Panc1 (cell line): ENCODE measurements at regions not wholly inside any gene's neighbourhood (a gene's known extent, or its start where the extent isn't known, plus 50 kb on each side); places are given as distances from the start of the nearest gene placed in this dataset.

Experiments
- ATAC-seq: fragments of 200-7000 bp; cut with Tn5 transposase; 2 replicates; pipeline ENCODE4 v1.9.1; 2020; ENCODE audit warnings: mild to moderate bottlenecking, moderate library complexity
- BruUV-seq: library from RNA; stranded (reverse); fragments of 400-500 nt; replicated peaks from 2 replicates; lab custom pipeline; 2021; lab: Mats Ljungman, UMichigan
- CTCF ChIA-PET: fragments of 300-600 bp; sonication (Branson Sonifier 250); formaldehyde crosslinking; loops from one replicate; lab custom pipeline; 2022; ENCODE audit warnings: antibody characterized with exemption; lab: Charles Lee
- POLR2A ChIA-PET: fragments of 300-600 bp; sonication (Branson Sonifier 250); formaldehyde crosslinking; loops from one replicate; lab custom pipeline; 2022; ENCODE audit warnings: antibody characterized with exemption; lab: Charles Lee
- DNase-seq: peaks from one replicate; pipeline ENCODE4 v3.0.0-alpha.2; 2010; ENCODE audit warnings: low read depth, low spot score
- H3K27ac ChIP-seq: 2 replicates; pipeline ENCODE4 v1.5.1; 2011; ENCODE audit warnings: mild to moderate bottlenecking, low read length, inconsistent platforms
- H3K27me3 ChIP-seq: fragments of 200-500 bp; sonication (Bioruptor generic); 2 replicates; pipeline ENCODE4 v1.6.0; 2014; ENCODE audit warnings: low read length, inconsistent platforms; ENCODE audit not compliant: control insufficient read depth, insufficient read depth
- H3K36me3 ChIP-seq: fragments of 200-500 bp; sonication (Bioruptor generic); 2 replicates; pipeline ENCODE4 v1.5.1; 2014; ENCODE audit warnings: inconsistent platforms, mild to moderate bottlenecking, low read length, moderate library complexity; ENCODE audit not compliant: control insufficient read depth, insufficient read depth
- H3K4me1 ChIP-seq: 2 replicates; pipeline ENCODE4 v1.5.1; 2011; ENCODE audit warnings: inconsistent platforms, mild to moderate bottlenecking, low read length, moderate library complexity; ENCODE audit not compliant: control insufficient read depth, insufficient read depth
- H3K4me3 ChIP-seq, 2 experiments: 2 replicates each; pipeline ENCODE4 v1.5.1; 2011 to 2012; ENCODE audit warnings: low read depth in 2 of 2, low read length in 2 of 2, mild to moderate bottlenecking in 2 of 2, inconsistent platforms in 1 of 2, moderate library complexity in 1 of 2
- H3K9me3 ChIP-seq: fragments of 200-500 bp; sonication (Bioruptor generic); 2 replicates; pipeline ENCODE4 v1.5.1; 2014; ENCODE audit warnings: low read depth, mild to moderate bottlenecking, inconsistent platforms, low read length, moderate library complexity; ENCODE audit not compliant: control insufficient read depth, insufficient read depth
- CTCF ChIP-seq: fragments of 450-650 bp; IDR thresholded peaks from 2 replicates; pipeline ENCODE4 v1.5.1; 2017; ENCODE audit warnings: mild to moderate bottlenecking
- POLR2AphosphoS5 ChIP-seq: IDR thresholded peaks from 2 replicates; pipeline ENCODE4 v1.6.1; 2012; ENCODE audit warnings: mild to moderate bottlenecking, low read depth, low read length, moderate library complexity
- REST ChIP-seq, 2 experiments: IDR thresholded peaks; 2 replicates each; pipeline ENCODE4 v1.6.1; 2011 to 2012; ENCODE audit warnings: low read depth in 2 of 2, control low read depth in 1 of 2, low read length in 1 of 2, mild to moderate bottlenecking in 1 of 2, moderate library complexity in 1 of 2; ENCODE audit not compliant: insufficient read depth in 1 of 2
- SIN3A ChIP-seq: IDR thresholded peaks from 2 replicates; pipeline ENCODE4 v1.6.1; 2012; ENCODE audit warnings: low read depth, mild to moderate bottlenecking, low read length, moderate library complexity, borderline replicate concordance; ENCODE audit not compliant: insufficient read depth
- TCF7L2 ChIP-seq: IDR thresholded peaks from 2 replicates; pipeline ENCODE4 v1.6.1; 2011; ENCODE audit warnings: mild to moderate bottlenecking, low read depth, low read length, inconsistent platforms
- in situ Hi-C: cut with HindIII; loops from 2 replicates; pipeline ENCODE4 v1.10.0; 2016; ENCODE audit warnings: low sequenced_read_pairs, low pct_unique_long_range_greater_than_20kb
- intact Hi-C: fragments of 100-400 bp; cut with micrococcal nuclease; formaldehyde crosslinking; loops from one replicate; pipeline ENCODE4 v1.10.0; 2022; ENCODE audit not compliant: unreplicated experiment

- DNase-seq (no peak), ATAC-seq (no peak)
- in situ Hi-C loops = no loop called here
- Histone ChIP-seq H3K27me3 (no peaks in the 10 kb centered on the region), H3K4me3 (no peak overlapping the region), H3K36me3 (no peaks in the 10 kb centered on the region), H3K27ac (no peak overlapping the region), H3K4me1 (no peaks in the 10 kb centered on the region), H3K9me3 (no peaks in the 10 kb centered on the region)
- ChIA-PET POLR2A (no interaction called here), CTCF (no interaction called here)
- intact Hi-C loops = no loop called here
- TF ChIP-seq SIN3A = no peak
- no peak for TF ChIP-seq POLR2AphosphoS5
- no peak for TF ChIP-seq TCF7L2
- no TSS peak for BruUV-seq
These were observed 426.9 kb upstream of the NBEA start for GRCh38 chr13:34515201-34515600.

- in situ Hi-C loops (no loop called here), intact Hi-C loops (no loop called here)
- no peak overlapping the region for H3K27ac ChIP-seq
- H3K27me3 ChIP-seq = no peaks in the 10 kb centered on the region
- no peaks in the 10 kb centered on the region for H3K9me3 ChIP-seq
- H3K4me1 ChIP-seq = no peaks in the 10 kb centered on the region
- BruUV-seq = no TSS peak
- POLR2A ChIA-PET = interaction anchor here (0.5 kb wide), 1 partner anchor 9 kb away, joined by 3 read pairs; no protein-coding TSS in a partner anchor
- H3K36me3 ChIP-seq = no peaks in the 10 kb centered on the region
- DNase-seq (no peak), ATAC-seq (no peak)
- no peak for TF ChIP-seq SIN3A
- no peak for TF ChIP-seq CTCF
- TF ChIP-seq REST (IDR thresholded peaks at IDR 0.05; ENCODE audit: insufficient read depth in 1 of 2, low read depth in 2 of 2, low read length in 1 of 2) = no peak
- no peak for TF ChIP-seq TCF7L2
- TF ChIP-seq POLR2AphosphoS5 = no peak
- CTCF ChIA-PET = no interaction called here
- no peak overlapping the region for H3K4me3 ChIP-seq
These were observed 420.9 kb upstream of the NBEA start for GRCh38 chr13:34521171-34521570.

- Histone ChIP-seq H3K27me3 (no peaks in the 10 kb centered on the region), H3K36me3 (no peaks in the 10 kb centered on the region), H3K9me3 (no peaks in the 10 kb centered on the region), H3K27ac (no peak overlapping the region), H3K4me3 (no peak overlapping the region), H3K4me1 (no peaks in the 10 kb centered on the region)
- BruUV-seq = no TSS peak
- DNase-seq = no peak
- intact Hi-C loops (no loop called here), in situ Hi-C loops (no loop called here)
- no peak for ATAC-seq
- TF ChIP-seq SIN3A = no peak
- TF ChIP-seq REST (IDR thresholded peaks at IDR 0.05; ENCODE audit: insufficient read depth in 1 of 2, low read depth in 2 of 2, low read length in 1 of 2) = no peak
- no peak for TF ChIP-seq POLR2AphosphoS5
- TF ChIP-seq CTCF = no peak
- no peak for TF ChIP-seq TCF7L2
- CTCF ChIA-PET = no interaction called here
- POLR2A ChIA-PET = no interaction called here
These were observed 419.3 kb upstream of the NBEA start for GRCh38 chr13:34522808-34523207.
